Endothelial cell of umbilical vein (primary cell): ENCODE measurements at regions not wholly inside any gene's neighbourhood (a gene's known extent, or its start where the extent isn't known, plus 50 kb on each side); places are given as distances from the start of the nearest gene placed in this dataset.

Experiments used
- BruUV-seq: library from RNA; stranded (reverse); fragments of 400-500 nt; replicated peaks from 2 replicates; lab custom pipeline; 2021; lab: Mats Ljungman, UMichigan
- CTCF ChIA-PET: fragments of 300-600, 350-600 bp; sonication (Branson Sonifier 250); formaldehyde crosslinking; loops from one replicate; lab custom pipeline; 2021; ENCODE audit warnings: antibody characterized with exemption, inconsistent platforms; lab: Charles Lee
- POLR2A ChIA-PET: fragments of 300-600, 350-600 bp; sonication (Branson Sonifier 250); formaldehyde crosslinking; loops from one replicate; lab custom pipeline; 2021; ENCODE audit warnings: antibody characterized with exemption, inconsistent platforms; lab: Charles Lee
- DNase-seq: peaks from one replicate; pipeline ENCODE4 v3.0.0-alpha.2; 2011; ENCODE audit warnings: low read depth, low spot score
- FAIRE-seq: peaks from 2 replicates; lab custom pipeline; 2011; peaks lifted over from hg19 to GRCh38; lab: Jason Lieb, UNC
- H2AFZ ChIP-seq: 2 replicates; pipeline ENCODE4 v1.6.0; 2012; ENCODE audit warnings: low read depth, low read length, control low read depth, inconsistent platforms
- H3K27ac ChIP-seq: 2 replicates; pipeline ENCODE4 v1.5.1; 2011; ENCODE audit warnings: low read depth, mild to moderate bottlenecking, control low read depth, low read length, moderate library complexity; ENCODE audit not compliant: insufficient read depth
- H3K27me3 ChIP-seq, 2 experiments: 2 replicates each; pipeline versions ENCODE4 v1.6.0 to v1.6.1; 2011; ENCODE audit warnings: low read length in 2 of 2, mixed read lengths in 1 of 2; ENCODE audit not compliant: control insufficient read depth in 2 of 2, insufficient read depth in 2 of 2
- H3K36me3 ChIP-seq, 2 experiments: 2 replicates in 1 of 2; 3 replicates in 1 of 2; pipeline ENCODE4 v1.5.1; 2011; ENCODE audit warnings: low read length in 2 of 2, mild to moderate bottlenecking in 1 of 2, moderate library complexity in 1 of 2; ENCODE audit not compliant: control insufficient read depth in 2 of 2, insufficient read depth in 2 of 2; ENCODE audit errors: extremely low read depth in 1 of 2
- H3K4me1 ChIP-seq: 3 replicates; pipeline ENCODE4 v1.5.1; 2011; ENCODE audit warnings: mild to moderate bottlenecking, low read length; ENCODE audit not compliant: control insufficient read depth, insufficient read depth; ENCODE audit errors: extremely low read depth
- H3K4me2 ChIP-seq: 2 replicates; pipeline ENCODE4 v1.6.1; 2011; ENCODE audit warnings: low read length, control low read depth, mixed read lengths; ENCODE audit not compliant: insufficient read depth
- H3K4me3 ChIP-seq, 3 experiments: fragments of 200-600 bp in 1 of 3; sonication (generic), shearing (Covaris generic) in 1 of 3; replicated peaks in 1 of 3; 2 replicates each; pipeline ENCODE4 v1.5.1; 2011 to 2016; ENCODE audit warnings: control low read depth in 3 of 3, low read length in 3 of 3, mild to moderate bottlenecking in 2 of 3, inconsistent platforms in 1 of 3, low read depth in 1 of 3, moderate library complexity in 1 of 3; ENCODE audit not compliant: insufficient read depth in 1 of 3
- H3K79me2 ChIP-seq: 2 replicates; pipeline ENCODE4 v1.6.0; 2012; ENCODE audit warnings: low read length, inconsistent platforms; ENCODE audit not compliant: control insufficient read depth, insufficient read depth
- H3K9ac ChIP-seq: replicated peaks from 2 replicates; pipeline ENCODE3; 2011; ENCODE audit warnings: low read length, control low read depth; ENCODE audit not compliant: insufficient read depth; ENCODE audit errors: extremely low read depth
- H3K9me1 ChIP-seq: replicated peaks from 3 replicates; pipeline ENCODE4 v1.6.0; 2011; ENCODE audit warnings: mild to moderate bottlenecking, low read length; ENCODE audit not compliant: control insufficient read depth, insufficient read depth; ENCODE audit errors: extremely low read depth
- H3K9me3 ChIP-seq: replicated peaks from 2 replicates; pipeline ENCODE4 v1.5.1; 2012; ENCODE audit warnings: low read length, inconsistent platforms; ENCODE audit not compliant: control insufficient read depth, insufficient read depth
- H4K20me1 ChIP-seq: replicated peaks from 2 replicates; pipeline ENCODE3; 2011; ENCODE audit warnings: mild to moderate bottlenecking, low read length; ENCODE audit not compliant: control insufficient read depth, insufficient read depth; ENCODE audit errors: extremely low read depth
- EZH2 ChIP-seq: IDR thresholded peaks from 2 replicates; pipeline ENCODE4 v1.6.1; 2012; ENCODE audit warnings: borderline replicate concordance, low read depth, mild to moderate bottlenecking, moderate library complexity, low read length, inconsistent platforms; ENCODE audit not compliant: severe bottlenecking
- FOS ChIP-seq: IDR thresholded peaks from 2 replicates; pipeline ENCODE4 v1.6.1; 2011; ENCODE audit warnings: mild to moderate bottlenecking, low read length, moderate library complexity, borderline replicate concordance; ENCODE audit not compliant: insufficient read depth
- GATA2 ChIP-seq: IDR thresholded peaks from 2 replicates; pipeline ENCODE4 v1.7.0; 2011; ENCODE audit warnings: low read depth, mild to moderate bottlenecking, moderate library complexity, mixed read lengths, low read length; ENCODE audit not compliant: insufficient read length, insufficient read depth
- JUN ChIP-seq: IDR thresholded peaks from 2 replicates; pipeline ENCODE4 v1.6.1; 2011; ENCODE audit warnings: borderline replicate concordance, low read depth; ENCODE audit not compliant: insufficient read length, insufficient read depth
- MYC ChIP-seq: IDR thresholded peaks from one replicate; pipeline ENCODE4 v1.6.1; 2011; ENCODE audit warnings: mild to moderate bottlenecking, low read depth, low read length
- POLR2A ChIP-seq: IDR thresholded peaks from 2 replicates; pipeline ENCODE4 v1.6.1; 2012; ENCODE audit warnings: low read depth, mild to moderate bottlenecking, control low read depth, low read length
- POLR2AphosphoS5 ChIP-seq: IDR thresholded peaks from 2 replicates; pipeline ENCODE4 v1.6.1; 2012; ENCODE audit warnings: low read depth, mild to moderate bottlenecking, control low read depth, low read length, moderate library complexity; ENCODE audit not compliant: insufficient read depth
- dilution Hi-C: fragments of 300-500 bp; cut with MboI; formaldehyde crosslinking; loops from one replicate; pipeline ENCODE4 v1.15.0; 2019; ENCODE audit warnings: low sequenced_read_pairs; ENCODE audit not compliant: extremely low pct_ligation_motif_present
- intact Hi-C: fragments of 100-400 bp; cut with micrococcal nuclease; formaldehyde crosslinking; loops from one replicate; pipeline ENCODE4 v1.10.0; 2022
- TF ChIP-seq, protein P1 (sequence below), 2 donors: IDR thresholded peaks; 1 replicate in 1 of 2; 2 replicates in 1 of 2; pipeline ENCODE4 v1.5.1; 2011; ENCODE audit warnings: low read length in 2 of 2, mild to moderate bottlenecking in 2 of 2, moderate library complexity in 2 of 2, control low read depth in 1 of 2, inconsistent platforms in 1 of 2, low read depth in 1 of 2; ENCODE audit not compliant: insufficient read depth in 1 of 2; ENCODE audit errors: extremely low read depth in 1 of 2
- TF ChIP-seq, protein P2 (sequence below): IDR thresholded peaks from 2 replicates; pipeline ENCODE4 v1.6.1; 2011; ENCODE audit not compliant: insufficient read depth, insufficient read length

DNA sequence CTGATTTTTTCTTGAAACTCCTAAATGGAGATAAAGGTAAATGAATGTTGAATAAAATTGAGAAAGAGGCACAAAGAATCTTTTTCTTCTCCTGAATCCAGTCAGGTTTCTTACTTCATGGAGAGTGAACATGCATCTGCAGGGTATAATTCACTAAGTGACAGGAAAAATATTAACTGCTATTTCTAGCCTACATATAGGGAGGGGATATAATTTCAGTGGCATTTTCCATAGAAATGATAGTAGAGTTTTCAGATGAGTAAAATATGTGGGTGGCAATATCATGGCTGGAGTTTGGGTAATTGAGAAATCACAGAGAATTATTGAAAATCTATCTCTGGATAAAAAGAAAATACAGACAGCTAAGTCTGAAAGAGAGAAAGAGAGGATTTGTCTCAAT is 1227.0 kb upstream of the GJE1 start:
- DNase-seq (no peak), FAIRE-seq (no peak)
- Histone ChIP-seq H4K20me1 (no peaks in the 10 kb centered on the region), H3K79me2 (no peaks in the 10 kb centered on the region), H3K9me3 (no peaks in the 10 kb centered on the region), H3K4me1 (no peaks in the 10 kb centered on the region), H3K27ac (no peak overlapping the region), H3K36me3 (no peaks in the 10 kb centered on the region), H3K27me3 (no peaks in the 10 kb centered on the region), H3K4me2 (no peak overlapping the region), H2AFZ (no peak overlapping the region), H3K9me1 (no peaks in the 10 kb centered on the region), H3K9ac (no peak overlapping the region), H3K4me3 (no peak overlapping the region)
- POLR2A ChIA-PET, result no interaction called here
- CTCF ChIA-PET, result interaction anchor here (0.7 kb wide), 1 partner anchor 509 kb away, joined by 3 read pairs; no protein-coding TSS in a partner anchor
- intact Hi-C loops, result no loop called here
- no TSS peak for BruUV-seq
- dilution Hi-C loops, result no loop called here
- TF ChIP-seq POLR2A (no peak), POLR2AphosphoS5 (no peak), JUN (no peak), FOS (no peak), EZH2 (no peak), GATA2 (no peak), MYC (no peak)
- TF ChIP-seq, protein P1, sequence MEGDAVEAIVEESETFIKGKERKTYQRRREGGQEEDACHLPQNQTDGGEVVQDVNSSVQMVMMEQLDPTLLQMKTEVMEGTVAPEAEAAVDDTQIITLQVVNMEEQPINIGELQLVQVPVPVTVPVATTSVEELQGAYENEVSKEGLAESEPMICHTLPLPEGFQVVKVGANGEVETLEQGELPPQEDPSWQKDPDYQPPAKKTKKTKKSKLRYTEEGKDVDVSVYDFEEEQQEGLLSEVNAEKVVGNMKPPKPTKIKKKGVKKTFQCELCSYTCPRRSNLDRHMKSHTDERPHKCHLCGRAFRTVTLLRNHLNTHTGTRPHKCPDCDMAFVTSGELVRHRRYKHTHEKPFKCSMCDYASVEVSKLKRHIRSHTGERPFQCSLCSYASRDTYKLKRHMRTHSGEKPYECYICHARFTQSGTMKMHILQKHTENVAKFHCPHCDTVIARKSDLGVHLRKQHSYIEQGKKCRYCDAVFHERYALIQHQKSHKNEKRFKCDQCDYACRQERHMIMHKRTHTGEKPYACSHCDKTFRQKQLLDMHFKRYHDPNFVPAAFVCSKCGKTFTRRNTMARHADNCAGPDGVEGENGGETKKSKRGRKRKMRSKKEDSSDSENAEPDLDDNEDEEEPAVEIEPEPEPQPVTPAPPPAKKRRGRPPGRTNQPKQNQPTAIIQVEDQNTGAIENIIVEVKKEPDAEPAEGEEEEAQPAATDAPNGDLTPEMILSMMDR (IDR thresholded peaks at IDR 0.05; ENCODE audit: extremely low read depth in 1 of 2, insufficient read depth in 1 of 2, low read depth in 1 of 2, low read length in 2 of 2), result no peak
- TF ChIP-seq, protein P2, sequence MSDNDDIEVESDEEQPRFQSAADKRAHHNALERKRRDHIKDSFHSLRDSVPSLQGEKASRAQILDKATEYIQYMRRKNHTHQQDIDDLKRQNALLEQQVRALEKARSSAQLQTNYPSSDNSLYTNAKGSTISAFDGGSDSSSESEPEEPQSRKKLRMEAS, result no peak
